Neural cell (in vitro differentiated cells): ENCODE measurements at regions not wholly inside any gene's neighbourhood (a gene's known extent, or its start where the extent isn't known, plus 50 kb on each side); places are given as distances from the start of the nearest gene placed in this dataset.

ENCODE experiments used
- CTCF ChIP-seq: fragments of 450-650 bp; IDR thresholded peaks from 2 replicates; pipeline ENCODE4 v1.5.1; 2014; ENCODE audit warnings: antibody characterized with exemption, mild to moderate bottlenecking, moderate library complexity; ENCODE audit not compliant: poor library complexity, severe bottlenecking
- EP300 ChIP-seq: fragments of 450-650 bp; conservative IDR thresholded peaks from 2 replicates; pipeline ENCODE4 v1.6.1; 2014; ENCODE audit warnings: antibody characterized with exemption, mild to moderate bottlenecking, moderate library complexity; ENCODE audit not compliant: poor library complexity, severe bottlenecking
- EZH2 ChIP-seq: fragments of 200-600, 300-800 bp; shearing (Covaris generic), sonication (generic); IDR thresholded peaks from 2 replicates; pipeline ENCODE4 v1.6.1; 2014; ENCODE audit warnings: antibody characterized with exemption, low read length, borderline replicate concordance, mild to moderate bottlenecking; ENCODE audit not compliant: insufficient read depth, poor library complexity, severe bottlenecking

DNA sequence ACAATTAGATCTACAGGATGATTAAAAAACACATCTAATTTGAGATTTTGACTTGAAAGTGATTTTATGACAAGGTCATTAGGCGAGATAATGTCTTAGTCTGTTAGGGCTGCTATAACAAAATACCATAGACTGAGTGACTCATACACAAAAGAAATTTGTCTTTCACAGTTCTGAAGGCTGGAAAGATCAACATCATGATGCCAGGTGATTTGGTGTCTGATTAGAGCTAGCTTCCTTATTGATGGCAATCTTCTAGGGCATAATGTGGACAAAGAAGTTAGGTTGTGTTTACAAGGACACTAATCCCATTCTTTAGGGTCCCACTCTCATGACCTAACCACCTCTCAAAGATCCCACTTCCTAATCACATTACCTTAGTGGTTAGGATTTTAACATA, 256.7 kb downstream of the TUSC1 start:
- TF ChIP-seq CTCF = no peak
- no peak for TF ChIP-seq EP300
- TF ChIP-seq EZH2 = no peak
